ENCODE measurements at regions not wholly inside any gene's neighbourhood (a gene's known extent, or its start where the extent isn't known, plus 50 kb on each side); places are given as distances from the start of the nearest gene placed in this dataset.
A peak's percentile ranks its signal among the peaks of the same experiment; 100 is the strongest.

- no peak for FAIRE-seq
- no peak for DNase-seq (ENCODE audit: extremely low spot score, insufficient read length, low read depth)
Measured at GRCh38 chr3:66165660-66166059, 55.1 kb upstream of the SLC25A26 start.

- no peak for FAIRE-seq
- no peak for DNase-seq (ENCODE audit: extremely low spot score, insufficient read length, low read depth)
Measured at GRCh38 chr3:66164155-66164554, 56.6 kb upstream of the SLC25A26 start.

GRCh38 chr3:66163222-66163621, 57.6 kb upstream of the SLC25A26 start:
- FAIRE-seq (no peak), DNase-seq (ENCODE audit: extremely low spot score, insufficient read length, low read depth) (no peak)

- no peak for FAIRE-seq
- no peak for DNase-seq (ENCODE audit: extremely low spot score, insufficient read length, low read depth)
Measured at GRCh38 chr3:66162766-66163165, 58.0 kb upstream of the SLC25A26 start.

GRCh38 chr3:66158933-66159683, 61.7 kb upstream of the SLC25A26 start:
- DNase-seq (ENCODE audit: extremely low spot score, insufficient read length, low read depth) (no peak), FAIRE-seq (no peak)

- DNase-seq (ENCODE audit: extremely low spot score, insufficient read length, low read depth) (no peak), FAIRE-seq (no peak)
Measured at GRCh38 chr3:66154444-66154861, 66.3 kb upstream of the SLC25A26 start.

GRCh38 chr3:66153481-66154443, 67.0 kb upstream of the SLC25A26 start:
- FAIRE-seq: no peak
- no peak for DNase-seq (ENCODE audit: extremely low spot score, insufficient read length, low read depth)

- DNase-seq (ENCODE audit: extremely low spot score, insufficient read length, low read depth) (no peak), FAIRE-seq (no peak)
Measured at GRCh38 chr3:66152336-66152735, 68.5 kb upstream of the SLC25A26 start.

- no peak for DNase-seq (ENCODE audit: extremely low spot score, insufficient read length, low read depth)
- no peak for FAIRE-seq
Measured at GRCh38 chr3:66150977-66151376, 69.8 kb upstream of the SLC25A26 start.

- DNase-seq (ENCODE audit: extremely low spot score, insufficient read length, low read depth) (no peak), FAIRE-seq (no peak)
Measured at GRCh38 chr3:66149269-66149668, 71.5 kb upstream of the SLC25A26 start.

- FAIRE-seq (no peak), DNase-seq (ENCODE audit: extremely low spot score, insufficient read length, low read depth) (no peak)
Measured at GRCh38 chr3:66145408-66145733, 75.4 kb upstream of the SLC25A26 start.

GRCh38 chr3:66144568-66145407, 76.0 kb upstream of the SLC25A26 start:
- FAIRE-seq (no peak), DNase-seq (ENCODE audit: extremely low spot score, insufficient read length, low read depth) (no peak)

- FAIRE-seq: no peak
Measured at GRCh38 chr3:66142079-66142478, 78.7 kb upstream of the SLC25A26 start.

GRCh38 chr3:66140743-66141372, 79.9 kb upstream of the SLC25A26 start:
- DNase-seq (ENCODE audit: extremely low spot score, insufficient read length, low read depth) (no peak), FAIRE-seq (no peak)

More at GRCh38 chr3:66142079-66142478, 78.7 kb upstream of the SLC25A26 start:
- no peak for DNase-seq (ENCODE audit: extremely low spot score, insufficient read length, low read depth)

- FAIRE-seq (no peak), DNase-seq (ENCODE audit: extremely low spot score, insufficient read length, low read depth) (no peak)
Measured at GRCh38 chr3:66140106-66140505, 80.7 kb upstream of the SLC25A26 start.

- DNase-seq (ENCODE audit: extremely low spot score, insufficient read length, low read depth): no peak
- FAIRE-seq: no peak
Measured at GRCh38 chr3:66139415-66139814, 81.4 kb upstream of the SLC25A26 start.

- peak; percentile 47 for FAIRE-seq
- DNase-seq (ENCODE audit: extremely low spot score, insufficient read length, low read depth): no peak
Measured at GRCh38 chr3:66138336-66139313, 82.2 kb upstream of the SLC25A26 start.

- FAIRE-seq (no peak), DNase-seq (ENCODE audit: extremely low spot score, insufficient read length, low read depth) (no peak)
Measured at GRCh38 chr3:66136597-66136996, 84.2 kb upstream of the SLC25A26 start.
